ENCODE measurements at regions not wholly inside any gene's neighbourhood (a gene's known extent, or its start where the extent isn't known, plus 50 kb on each side); places are given as distances from the start of the nearest gene placed in this dataset.

- DNase-seq: no peak
Measured at GRCh38 chr10:89829262-89829886, 128.0 kb downstream of the KIF20B start.

GRCh38 chr10:89829887-89830269, 128.5 kb downstream of the KIF20B start:
- DNase-seq: no peak

DNA sequence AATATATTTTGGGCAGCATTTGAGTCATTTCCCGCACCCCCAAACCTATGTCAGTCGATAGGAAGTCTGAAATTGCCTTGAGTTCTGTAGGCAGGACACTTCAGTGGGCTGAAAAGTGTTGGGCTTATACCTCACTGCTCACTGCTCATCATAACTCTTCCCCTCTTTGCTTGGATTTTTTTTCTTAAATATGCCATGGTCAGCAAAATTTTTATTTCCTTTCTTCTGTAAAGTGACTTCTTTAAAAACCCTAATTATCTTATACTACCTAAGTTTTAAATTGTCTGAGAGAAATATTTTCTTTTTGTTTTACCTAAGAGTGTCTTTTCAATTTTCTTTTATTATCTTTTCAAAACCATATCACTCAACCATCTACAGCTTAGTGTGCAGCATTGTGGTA, 129.2 kb downstream of the KIF20B start:
- no peak for DNase-seq

- no peak for DNase-seq
Measured at GRCh38 chr10:89836840-89837164, 135.4 kb downstream of the KIF20B start.

- peak; percentile 20 for DNase-seq
Measured at GRCh38 chr10:89837165-89838043, 136.0 kb downstream of the KIF20B start.

DNA sequence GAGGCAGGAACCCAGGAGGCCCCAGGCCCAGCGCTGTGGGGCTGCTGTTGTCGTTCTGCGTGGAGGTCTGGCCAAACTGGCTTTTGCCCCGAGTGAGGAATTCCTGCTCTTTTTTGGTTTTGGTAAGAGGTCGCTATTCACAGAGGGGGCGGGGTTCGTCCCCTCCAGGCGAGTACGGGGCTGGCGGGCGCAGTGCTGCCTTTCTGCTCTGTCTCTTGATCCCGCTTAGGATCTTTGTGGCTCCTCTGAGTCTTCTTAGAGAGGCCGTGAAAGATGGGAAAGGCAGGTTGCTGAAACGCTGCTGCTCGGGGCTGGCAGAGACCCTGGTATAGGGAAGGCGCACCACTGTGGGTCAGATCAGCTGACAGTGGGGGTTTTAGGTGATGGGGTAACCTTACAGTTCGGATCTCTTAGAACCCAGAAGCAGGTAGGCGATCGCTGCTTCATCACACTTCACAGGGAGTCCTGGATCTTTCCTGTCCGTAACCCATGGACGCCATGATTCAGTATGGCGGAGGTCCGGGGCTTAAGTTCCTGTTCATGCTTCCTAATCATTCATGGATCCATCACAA, 136.7 kb downstream of the KIF20B start:
- DNase-seq: no peak

DNA sequence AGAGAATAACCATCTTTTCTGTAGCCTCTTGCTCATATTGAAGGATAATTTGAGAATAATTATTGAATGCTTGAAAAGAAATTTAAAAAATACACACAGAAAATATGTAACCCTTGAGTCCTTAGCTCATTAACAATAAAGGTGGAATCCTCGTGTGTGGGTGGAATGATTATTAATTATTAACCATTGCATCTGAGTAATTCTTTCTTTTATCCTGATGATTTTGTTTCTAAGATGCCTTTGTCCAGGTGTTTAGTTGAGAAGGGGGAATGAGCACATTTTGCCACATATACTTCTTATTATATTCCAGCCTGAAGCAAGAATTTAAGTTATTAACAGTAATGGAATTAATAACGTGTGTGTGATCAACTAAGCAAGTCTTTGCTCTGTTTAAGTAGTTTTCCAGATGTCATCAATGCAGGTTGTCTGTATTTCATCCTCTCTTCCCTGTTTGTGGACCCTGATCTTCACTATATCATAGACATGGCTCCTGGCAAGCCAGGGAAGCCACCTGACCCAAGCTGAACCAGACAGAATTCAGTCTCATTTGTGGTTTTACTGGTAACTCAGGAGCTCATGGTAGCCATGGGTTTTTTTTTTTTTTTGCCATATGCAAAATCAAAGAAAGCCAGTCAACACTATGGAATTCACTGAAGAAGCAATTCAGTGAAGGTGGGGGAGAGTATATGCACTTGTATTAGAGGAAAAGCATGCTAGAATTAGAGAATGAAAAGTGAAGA, 144.3 kb downstream of the KIF20B start:
- DNase-seq: no peak

GRCh38 chr10:89846281-89846630, 144.9 kb downstream of the KIF20B start:
- DNase-seq: no peak

GRCh38 chr10:89846786-89847185, 145.4 kb downstream of the KIF20B start:
- no peak for DNase-seq

DNA sequence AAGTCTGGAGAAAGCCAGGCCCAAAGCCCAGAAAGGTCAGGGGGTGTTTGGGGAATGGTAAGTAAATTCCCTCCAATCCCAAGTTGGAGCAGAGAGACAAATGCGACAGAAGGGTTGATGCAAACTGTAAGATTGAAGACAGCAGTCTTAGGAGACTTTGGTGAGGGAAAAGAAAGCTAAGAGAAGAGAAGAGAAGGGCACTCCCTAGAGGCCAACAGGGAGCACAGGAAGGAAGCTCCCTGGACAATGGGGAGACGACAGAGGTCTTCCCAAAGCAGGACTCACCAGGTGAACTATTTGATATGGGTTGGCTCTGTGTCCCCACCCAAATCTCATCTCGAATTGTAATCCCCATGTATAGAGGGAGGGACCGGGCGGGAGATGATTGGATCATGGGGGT, 151.5 kb downstream of the KIF20B start:
- DNase-seq: no peak

- no peak for DNase-seq
Measured at GRCh38 chr10:89853781-89854191, 152.4 kb downstream of the KIF20B start.

GRCh38 chr10:89857431-89858042, 156.1 kb downstream of the KIF20B start:
- no peak for DNase-seq

DNA sequence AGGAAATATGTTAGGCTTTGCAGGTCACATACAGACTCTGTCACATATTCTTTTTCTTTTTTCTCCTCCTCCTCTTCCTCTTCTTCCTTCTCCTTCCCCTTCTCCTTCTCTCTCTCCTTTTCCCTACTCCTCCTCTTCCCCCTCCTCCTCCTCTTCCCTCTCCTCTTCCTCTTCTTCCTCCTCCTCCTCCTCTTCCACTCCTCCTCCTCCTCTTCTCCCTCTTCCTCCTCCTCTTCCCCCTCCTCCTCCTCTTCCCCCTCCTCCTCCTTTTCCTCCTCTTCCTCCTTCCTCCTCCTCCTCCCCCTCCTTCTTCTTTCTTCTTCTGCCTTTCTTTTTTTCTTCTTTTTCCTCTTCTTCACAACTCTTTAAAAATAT, 159.8 kb downstream of the KIF20B start:
- no peak for DNase-seq

GRCh38 chr10:89861584-89862301, 160.4 kb downstream of the KIF20B start:
- DNase-seq: peak; percentile 49

- peak; percentile 27 for DNase-seq
Measured at GRCh38 chr10:89867964-89868363, 166.6 kb downstream of the KIF20B start.

- no peak for DNase-seq
Measured at GRCh38 chr10:89869180-89869579, 167.8 kb downstream of the KIF20B start.

GRCh38 chr10:89869592-89870156, 168.3 kb downstream of the KIF20B start:
- DNase-seq: no peak

GRCh38 chr10:89870936-89871335, 169.5 kb downstream of the KIF20B start:
- DNase-seq: no peak

DNA sequence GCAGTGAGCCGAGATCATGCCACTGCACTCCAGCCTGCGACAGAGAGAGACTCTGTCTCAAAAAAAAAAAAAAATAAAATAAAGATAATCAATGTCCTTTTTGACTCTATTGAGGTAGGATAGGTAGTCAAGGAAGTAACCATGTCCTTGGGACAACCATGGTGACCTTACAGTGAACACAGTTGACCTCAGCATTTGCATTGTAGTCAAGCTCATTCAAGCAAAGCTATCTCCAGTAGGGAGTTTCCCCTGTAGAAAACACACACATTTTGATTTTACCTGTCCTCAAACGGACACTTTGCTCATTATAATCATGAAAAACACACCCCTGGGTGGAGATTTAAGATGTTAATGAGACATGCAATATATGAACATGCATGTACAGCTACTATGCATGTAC, 171.7 kb downstream of the KIF20B start:
- DNase-seq: no peak

DNA sequence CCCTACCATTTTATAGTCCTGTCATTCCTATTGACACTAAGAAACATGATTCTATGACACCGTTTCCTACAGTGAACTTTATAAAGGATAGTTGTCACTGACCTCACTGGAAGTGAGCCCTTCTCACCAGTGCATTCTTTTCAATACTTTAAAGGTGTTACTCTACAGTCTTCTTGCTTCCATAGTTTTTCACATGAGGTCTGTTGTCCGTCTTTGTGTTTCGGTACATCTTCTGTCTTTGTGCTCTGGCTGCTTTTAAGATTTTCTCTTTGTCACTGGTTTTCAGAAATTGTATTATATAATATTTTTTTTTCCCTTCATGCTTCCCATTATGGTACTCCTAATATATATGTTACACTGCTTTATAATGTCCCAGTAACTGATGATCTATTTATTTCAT, 174.2 kb downstream of the KIF20B start:
- no peak for DNase-seq

- DNase-seq: no peak
Measured at GRCh38 chr10:89879121-89879520, 177.7 kb downstream of the KIF20B start.

GRCh38 chr10:89887406-89887805, 186.0 kb downstream of the KIF20B start:
- DNase-seq: no peak
